ENCODE measurements at regions not wholly inside any gene's neighbourhood (a gene's known extent, or its start where the extent isn't known, plus 50 kb on each side); places are given as distances from the start of the nearest gene placed in this dataset.
A peak's percentile ranks its signal among the peaks of the same experiment; 100 is the strongest.
"Not testable (repeated sequence)": the region's sequence is repeated elsewhere in the genome, so short reads cannot be mapped to it uniquely, and the experiment has no call there.

- H3K4me1 ChIP-seq (ENCODE audit: control insufficient read depth, insufficient read depth, low read length); H3K4me3 ChIP-seq; H3K4me2 ChIP-seq (ENCODE audit: control insufficient read depth, insufficient read depth); BruUV-seq (replicated peaks); RAD21 ChIA-PET (ENCODE audit: unreplicated experiment); H3K27me3 ChIP-seq (replicated peaks in 1 of 2; ENCODE audit: control insufficient read depth in 2 of 2, insufficient read depth in 2 of 2, low read length in 1 of 2); H3K27ac ChIP-seq (ENCODE audit: control insufficient read depth, insufficient read depth); H3K9me3 ChIP-seq (replicated peaks; ENCODE audit: control insufficient read depth, insufficient read depth, low read length); intact Hi-C loops (cut with micrococcal nuclease; ENCODE audit: unreplicated experiment); H4K20me1 ChIP-seq (ENCODE audit: control insufficient read depth, insufficient read depth); H3K9ac ChIP-seq (ENCODE audit: control insufficient read depth, insufficient read depth, low read length); POLR2A ChIA-PET; H3K36me3 ChIP-seq (ENCODE audit: control insufficient read depth in 2 of 2, insufficient read depth in 2 of 2, low read length in 1 of 2); H2AFZ ChIP-seq (ENCODE audit: control insufficient read depth, low read depth, low read length); FAIRE-seq; DNase-seq (ENCODE audit: low read depth, low spot score); ATAC-seq; CTCF ChIA-PET; H3K79me2 ChIP-seq (ENCODE audit: control insufficient read depth, insufficient read depth, low read length): not testable (repeated sequence)
- SMC1A ChIA-PET (ENCODE audit: uncharacterized antibody, unreplicated experiment): interaction anchor here (0.6 to 1.0 kb wide), 2 partner anchors 13 to 389 kb away, joined by 3 read pairs; no protein-coding TSS in a partner anchor
- in situ Hi-C loops (cut with MboI): loop anchor here (25.0 kb wide), 1 partner anchor 474 kb away; the partner anchor contains the start of gene ISCA1
- 100% methylated on average over 2 of the region's 2 CpGs for WGBS (ENCODE audit: insufficient coverage, insufficient replicate concordance, low lambda C conversion rate, missing lambda C conversion rate)
Observed at GRCh38 chr9:85813388-85813787, 71.6 kb upstream of the AGTPBP1 start.

GRCh38 chr9:85814800-85815199 lies 73.0 kb upstream of the AGTPBP1 start:
- H4K20me1 ChIP-seq (ENCODE audit: control insufficient read depth, insufficient read depth); H3K4me2 ChIP-seq (ENCODE audit: control insufficient read depth, insufficient read depth); H2AFZ ChIP-seq (ENCODE audit: control insufficient read depth, low read depth, low read length); POLR2A ChIA-PET; H3K4me1 ChIP-seq (ENCODE audit: control insufficient read depth, insufficient read depth, low read length); RAD21 ChIA-PET (ENCODE audit: unreplicated experiment); H3K9me3 ChIP-seq (replicated peaks; ENCODE audit: control insufficient read depth, insufficient read depth, low read length); SMC1A ChIA-PET (ENCODE audit: uncharacterized antibody, unreplicated experiment); FAIRE-seq; H3K27ac ChIP-seq (ENCODE audit: control insufficient read depth, insufficient read depth); CTCF ChIA-PET; DNase-seq (ENCODE audit: low read depth, low spot score); H3K27me3 ChIP-seq (replicated peaks in 1 of 2; ENCODE audit: control insufficient read depth in 2 of 2, insufficient read depth in 2 of 2, low read length in 1 of 2); H3K9ac ChIP-seq (ENCODE audit: control insufficient read depth, insufficient read depth, low read length); H3K36me3 ChIP-seq (ENCODE audit: control insufficient read depth in 2 of 2, insufficient read depth in 2 of 2, low read length in 1 of 2); BruUV-seq (replicated peaks); H3K4me3 ChIP-seq; H3K79me2 ChIP-seq (ENCODE audit: control insufficient read depth, insufficient read depth, low read length): not testable (repeated sequence)
- intact Hi-C loops (cut with micrococcal nuclease; ENCODE audit: unreplicated experiment): loop anchor here (5.0 kb wide), 1 partner anchor 388 kb away; no protein-coding TSS in a partner anchor
- in situ Hi-C loops (cut with MboI): loop anchor here (25.0 kb wide), 1 partner anchor 473 kb away; the partner anchor contains the start of gene ISCA1
- ATAC-seq: peak; percentile 68
- peak; percentile 46; the same call in 1 of the 2 replicates for TF ChIP-seq SPI1 (IDR thresholded peaks at IDR 0.05; ENCODE audit: borderline replicate concordance, insufficient read depth, low read depth, low read length)

Data from GM12878 (cell line).